Superior temporal gyrus (tissue), 1 donor: ENCODE measurements at regions not wholly inside any gene's neighbourhood (a gene's known extent, or its start where the extent isn't known, plus 50 kb on each side); places are given as distances from the start of the nearest gene placed in this dataset.

Experiments
- DNase-seq: peaks from one replicate; pipeline ENCODE4 v3.0.0-alpha.2; 2016; ENCODE audit errors: extremely low spot score

DNA sequence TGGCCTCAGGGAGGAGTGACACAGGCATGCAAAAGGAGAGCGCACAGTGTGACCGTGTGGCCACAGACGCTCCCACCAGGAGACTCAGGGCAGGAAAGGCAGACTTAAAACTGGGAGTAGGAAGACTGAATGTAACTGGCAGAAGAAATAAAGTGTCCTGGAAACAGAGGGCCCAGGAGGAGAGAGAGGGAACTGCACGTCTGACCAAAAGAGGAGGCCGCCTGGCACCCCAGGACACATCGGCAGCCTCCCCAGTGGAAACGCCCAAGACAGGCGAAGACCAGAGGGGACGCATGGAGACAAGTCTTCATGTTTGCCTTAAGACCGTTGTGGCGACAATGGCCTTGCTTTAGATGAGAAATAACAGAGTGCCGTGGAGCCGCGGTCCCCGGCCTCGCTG, 163.6 kb upstream of the ALKAL2 start:
- no peak for DNase-seq

DNA sequence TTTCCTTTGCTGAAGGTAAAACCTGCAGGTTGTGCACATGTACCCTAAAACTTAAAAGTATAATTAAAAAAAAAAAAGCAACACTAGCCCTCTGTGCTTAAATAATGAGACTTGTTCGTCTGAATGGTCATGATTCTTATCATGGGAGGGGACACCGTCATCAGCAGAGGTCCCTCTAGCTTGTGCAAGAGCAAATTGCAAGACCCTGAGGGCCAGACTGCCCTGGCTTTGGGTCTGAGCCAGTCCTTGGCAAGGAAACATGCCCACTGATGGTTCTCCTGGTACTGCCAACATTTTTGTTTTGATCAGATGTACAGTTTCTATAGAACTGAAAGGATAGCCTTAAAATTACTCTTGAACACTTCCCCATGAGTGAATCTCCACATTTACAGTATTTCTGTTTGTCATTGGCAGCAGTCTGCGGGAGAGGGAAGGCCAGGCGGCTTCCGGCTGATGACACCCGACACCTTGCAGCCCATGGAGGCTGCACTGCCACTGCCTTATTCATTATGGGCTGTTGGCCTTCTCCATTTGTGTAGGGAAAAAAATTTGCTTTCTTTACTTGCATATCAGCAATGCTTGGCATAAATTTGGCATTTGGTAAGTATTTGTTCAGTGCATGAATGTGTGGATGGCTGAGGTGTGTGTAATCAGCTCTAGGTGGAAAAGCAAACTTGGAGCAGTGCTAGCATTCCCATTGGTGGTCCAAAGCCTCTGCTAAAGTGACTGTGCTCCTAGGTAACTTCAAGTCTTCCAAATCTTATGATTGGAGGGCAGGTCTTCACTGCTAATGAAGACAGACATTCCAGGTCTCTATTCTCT, 161.6 kb upstream of the ALKAL2 start:
- DNase-seq = no peak

DNA sequence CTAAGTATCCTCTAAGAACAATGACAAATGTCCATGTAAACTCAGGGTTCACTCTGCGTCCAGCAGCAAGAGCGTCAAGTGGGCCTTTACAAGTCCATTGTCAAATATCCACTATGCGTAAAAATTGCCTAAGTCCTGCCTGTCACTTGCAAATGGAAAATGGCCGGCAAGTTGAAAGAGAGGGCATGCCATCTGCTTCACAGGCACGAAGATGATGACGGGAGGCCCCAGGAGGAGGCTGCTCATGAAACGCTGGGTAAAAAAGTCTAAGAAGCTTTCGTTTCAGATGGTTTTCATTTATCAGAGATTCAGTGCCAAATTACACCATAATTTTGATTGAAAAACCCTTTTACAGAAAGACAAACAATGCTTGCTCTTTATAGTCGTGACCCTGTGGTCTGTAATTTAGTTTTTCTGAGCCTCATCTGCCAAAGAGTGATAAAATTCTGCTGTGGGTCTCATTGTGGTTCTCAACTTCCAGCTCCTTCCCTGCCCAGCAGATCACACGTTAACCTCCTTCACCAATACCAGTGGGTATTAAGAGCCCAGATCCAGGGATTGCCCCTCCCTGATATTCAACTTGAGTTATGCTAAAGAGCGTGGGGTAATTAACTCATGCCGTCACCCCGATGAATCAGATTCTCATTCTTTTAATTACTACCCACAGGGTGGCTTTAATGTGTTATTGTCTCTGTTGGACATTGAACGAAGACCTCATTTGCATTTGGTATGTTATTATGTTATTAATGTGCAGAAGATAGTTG, 160.2 kb upstream of the ALKAL2 start:
- no peak for DNase-seq

DNA sequence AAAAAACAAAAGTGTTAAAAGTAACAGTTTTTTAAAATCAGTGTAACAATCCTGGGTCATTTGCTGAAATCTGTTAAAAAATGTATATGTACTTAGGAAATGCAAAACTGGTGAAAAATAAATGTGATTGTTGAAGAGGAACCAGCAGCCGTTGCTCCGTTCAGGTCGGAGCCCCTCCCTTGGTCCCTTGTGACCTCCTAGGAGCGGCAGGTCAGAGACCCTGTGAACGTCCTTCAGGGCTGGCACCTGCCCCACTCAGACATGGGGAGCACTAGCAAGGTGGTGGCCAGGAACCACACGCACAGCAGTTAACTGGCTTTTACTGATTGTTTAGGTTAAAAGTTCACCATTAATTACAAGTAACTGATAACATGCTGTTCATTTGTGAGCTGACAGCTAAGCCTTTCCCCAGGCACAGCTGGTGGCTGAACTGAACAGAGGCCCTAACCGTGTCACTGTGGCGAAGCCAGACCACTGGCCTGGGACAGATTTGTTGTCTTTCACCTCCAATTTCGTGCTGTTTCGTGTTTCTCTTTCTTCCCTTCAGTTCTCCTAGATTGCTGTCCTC, 159.2 kb upstream of the ALKAL2 start:
- no peak for DNase-seq

DNA sequence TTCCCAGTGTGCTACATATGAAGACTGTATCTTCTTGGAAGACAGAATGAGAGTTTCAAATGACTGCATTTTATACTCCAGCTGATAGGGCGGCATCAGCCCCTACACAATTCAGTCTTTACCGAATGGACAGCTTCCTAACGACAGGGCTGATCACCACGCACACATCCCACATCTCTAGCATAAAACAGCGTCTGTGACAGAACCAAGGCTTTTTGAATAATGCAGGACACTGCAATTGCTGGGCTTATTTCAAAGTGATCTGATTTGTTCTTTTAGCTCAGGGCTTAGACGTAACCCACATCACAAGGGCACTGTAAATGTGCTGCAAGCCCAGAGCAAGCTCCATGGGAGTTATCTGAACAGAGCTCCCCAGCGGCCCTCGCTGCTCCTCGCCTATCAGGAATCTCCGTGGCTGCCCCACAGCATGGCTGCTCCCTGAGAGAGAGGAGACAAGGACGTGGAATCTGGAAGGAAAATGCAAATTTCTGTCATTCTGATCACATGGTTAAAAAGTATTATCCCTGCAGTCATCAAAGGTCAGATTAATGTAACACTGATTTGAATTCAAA, 158.5 kb upstream of the ALKAL2 start:
- no peak for DNase-seq

DNA sequence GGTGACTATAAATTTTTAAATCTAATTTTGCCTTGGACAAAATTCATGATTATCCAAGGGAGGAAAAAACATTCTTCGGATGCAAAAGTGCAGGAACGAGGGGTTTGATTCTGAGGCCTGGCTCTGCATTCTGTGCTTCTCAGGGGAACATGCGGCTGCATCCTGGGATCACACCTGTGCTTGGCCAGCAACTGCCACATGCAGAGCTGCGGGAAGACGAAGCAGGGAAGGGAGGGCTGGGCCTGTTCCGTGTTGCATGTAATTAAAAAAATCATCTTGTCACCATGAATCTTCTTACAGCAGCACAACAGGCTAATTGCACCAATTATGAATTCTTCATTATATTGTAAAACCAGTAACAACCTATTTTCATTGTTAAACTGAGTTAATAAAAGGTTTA, 158.0 kb upstream of the ALKAL2 start:
- DNase-seq = no peak

DNA sequence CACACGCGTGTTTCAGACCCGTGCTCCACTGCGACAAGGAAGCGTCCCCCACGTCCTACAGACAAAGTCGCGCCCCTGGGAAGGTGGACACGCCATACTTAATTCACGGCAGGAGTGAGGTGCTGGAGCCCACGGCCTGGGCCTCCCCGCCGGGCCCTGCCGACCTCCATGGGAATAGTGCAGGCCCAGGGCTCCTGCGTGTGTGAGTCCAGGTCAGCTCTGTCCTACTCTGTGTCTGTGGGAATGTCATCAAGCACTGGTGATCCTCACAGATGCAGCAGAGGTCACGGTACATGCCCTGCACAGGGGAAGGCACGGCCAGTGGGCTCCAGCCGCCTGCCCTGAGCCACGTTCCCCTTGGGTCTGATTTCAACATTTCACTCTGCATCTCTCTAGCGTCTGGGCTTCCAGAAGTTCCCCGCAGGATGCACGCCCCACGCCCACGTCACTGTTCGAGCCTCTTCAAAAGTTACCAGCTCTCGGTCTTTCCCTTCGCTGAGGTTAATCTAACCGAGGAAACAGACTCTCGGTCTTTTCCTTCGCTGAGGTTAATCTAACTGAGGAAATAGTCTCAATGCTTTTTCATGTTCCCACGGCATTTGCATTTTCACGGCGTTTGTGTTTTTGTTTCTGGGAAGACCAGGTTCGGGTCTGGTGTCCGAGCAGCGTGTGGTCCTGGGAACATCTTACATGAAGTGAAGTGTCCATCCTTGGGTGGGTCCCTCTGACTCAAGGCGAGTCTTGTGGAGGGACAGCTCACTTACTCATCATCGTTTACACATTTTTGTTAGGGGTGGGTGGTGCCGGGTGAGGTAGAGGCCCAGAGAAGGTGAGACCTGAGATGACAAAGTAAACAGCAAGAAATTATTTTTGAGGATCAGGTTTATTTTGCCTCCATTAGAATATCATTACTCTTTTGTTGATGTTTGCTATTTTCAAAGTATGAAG, 157.3 kb upstream of the ALKAL2 start:
- DNase-seq = no peak

DNA sequence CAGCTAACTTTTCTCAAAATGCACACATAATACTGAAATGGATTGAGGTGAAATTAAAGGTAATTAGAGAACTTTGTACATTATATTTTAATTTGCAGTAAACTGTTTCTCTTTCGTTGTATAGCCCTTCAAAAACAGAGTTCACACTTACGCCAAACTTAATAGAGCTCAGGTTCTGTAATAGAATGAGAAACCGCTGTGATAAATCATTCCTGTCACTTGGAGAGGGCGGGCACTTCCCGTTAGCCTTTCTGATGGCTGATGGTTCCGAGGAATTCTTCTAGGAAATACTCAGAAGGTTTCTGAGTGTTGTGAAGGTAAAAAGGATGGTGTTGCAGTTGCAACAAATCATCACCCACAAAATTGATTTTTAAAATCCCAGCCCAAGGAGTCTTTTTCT, 155.8 kb upstream of the ALKAL2 start:
- no peak for DNase-seq

DNA sequence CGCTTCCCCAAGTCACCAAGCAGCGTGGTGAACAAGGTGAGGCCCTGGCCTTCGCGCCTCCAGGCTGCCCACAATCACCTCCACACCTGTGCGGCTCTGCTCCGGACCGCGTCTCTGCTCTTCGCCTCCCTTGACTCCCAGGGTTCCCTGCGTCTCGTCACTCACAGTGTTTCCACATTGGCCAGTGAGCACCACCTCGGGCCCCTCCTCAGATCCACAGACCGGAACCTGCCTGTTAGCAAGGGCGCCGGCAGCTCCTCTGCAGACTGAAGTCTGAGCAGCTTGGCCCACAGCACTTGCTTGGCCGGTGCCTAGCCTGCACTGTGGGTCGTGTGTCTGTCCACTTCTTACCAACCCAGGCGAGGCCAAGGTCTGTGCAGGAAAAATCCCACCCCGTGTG, 155.3 kb upstream of the ALKAL2 start:
- DNase-seq = no peak

DNA sequence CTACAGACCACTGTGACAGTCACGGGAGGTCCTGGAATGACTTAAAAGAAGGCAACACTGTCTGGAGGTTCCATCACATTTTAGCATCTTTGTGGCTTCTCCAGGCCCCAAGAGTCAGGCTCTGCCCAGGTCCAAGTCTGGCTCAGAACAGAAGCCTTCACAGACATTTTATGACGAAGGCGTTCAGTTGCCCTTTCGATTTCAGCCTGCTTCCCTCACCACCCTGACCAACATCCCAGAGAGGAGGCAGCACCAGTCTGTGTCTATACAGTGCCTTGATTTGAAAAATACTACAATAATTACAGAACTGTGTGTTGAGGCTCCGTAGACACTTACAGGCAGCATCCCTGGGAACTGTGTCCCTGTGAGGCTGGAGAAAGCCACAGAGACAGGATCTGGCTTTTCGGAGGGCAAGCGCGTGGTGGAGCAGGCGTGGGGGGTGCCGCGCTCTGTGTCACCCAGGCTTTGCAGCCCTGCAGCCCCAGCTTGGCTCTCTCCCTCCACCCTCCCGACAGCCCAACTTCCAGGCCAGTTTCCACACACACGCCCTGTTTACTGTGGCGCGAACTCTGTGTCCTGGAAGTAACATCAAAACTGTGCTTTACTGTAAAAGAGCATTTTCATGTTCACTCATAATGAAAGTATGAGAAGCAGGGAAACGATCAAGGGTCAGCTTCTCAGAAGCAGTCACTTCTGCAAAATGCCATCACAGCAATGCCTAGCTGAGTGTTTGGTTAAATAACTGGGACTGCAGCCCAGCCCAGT, 153.5 kb upstream of the ALKAL2 start:
- no peak for DNase-seq

DNA sequence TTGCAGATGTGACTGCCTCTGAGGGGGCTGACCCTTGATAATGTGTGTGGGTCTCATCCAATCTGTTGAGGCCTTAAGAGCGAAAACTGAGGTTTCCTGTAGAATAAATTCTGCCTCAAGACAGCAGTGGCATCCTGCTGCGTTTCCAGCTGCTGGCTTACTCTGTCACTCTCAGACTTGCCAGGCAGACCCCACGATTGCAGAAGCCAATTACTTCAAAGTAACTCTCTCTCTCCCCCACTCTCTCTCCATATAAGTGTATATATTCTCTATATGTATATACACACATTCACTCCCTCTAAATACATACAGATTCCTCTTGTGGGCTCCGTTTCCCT, 152.5 kb upstream of the ALKAL2 start:
- no peak for DNase-seq

DNA sequence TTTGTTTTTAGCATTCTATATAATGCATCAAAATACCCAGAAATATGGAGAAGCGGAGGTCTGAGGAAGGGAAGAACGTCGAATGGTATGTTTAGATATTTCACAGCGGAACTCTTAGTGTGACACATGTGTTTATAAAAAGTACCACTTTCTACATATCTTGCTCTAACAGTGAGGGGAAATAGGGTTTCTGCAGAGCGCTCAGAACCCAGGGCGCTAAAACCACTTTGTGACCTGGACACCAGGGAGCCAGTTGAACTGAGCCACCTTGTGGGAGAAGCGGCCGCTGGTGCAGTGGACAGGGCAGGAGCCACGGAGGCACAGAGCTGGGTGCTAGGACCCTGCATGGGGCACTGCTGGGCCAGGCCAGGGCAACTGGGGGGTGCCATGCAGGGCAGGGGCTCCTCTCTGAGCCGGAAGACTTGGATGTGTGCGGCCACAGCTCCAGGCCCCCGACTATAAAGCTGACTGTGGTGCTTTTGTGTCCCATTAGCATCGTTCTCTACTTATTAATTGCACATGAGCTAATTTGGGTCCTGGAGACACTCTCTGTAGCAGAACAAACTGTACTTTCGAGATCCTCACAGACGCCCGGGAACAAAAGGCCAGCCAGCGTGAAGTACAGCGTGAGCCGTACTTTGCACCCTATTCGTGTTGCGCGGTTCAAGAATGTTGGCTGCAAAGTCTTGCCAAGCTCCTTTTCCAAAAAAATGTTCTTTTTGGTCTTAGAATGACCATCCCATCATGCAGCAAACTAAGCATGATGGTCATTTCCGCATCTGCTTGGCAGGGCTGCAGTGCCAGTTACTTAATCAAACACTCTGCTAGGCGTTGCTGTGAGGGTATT, 151.9 kb upstream of the ALKAL2 start:
- peak; percentile 47 for DNase-seq

DNA sequence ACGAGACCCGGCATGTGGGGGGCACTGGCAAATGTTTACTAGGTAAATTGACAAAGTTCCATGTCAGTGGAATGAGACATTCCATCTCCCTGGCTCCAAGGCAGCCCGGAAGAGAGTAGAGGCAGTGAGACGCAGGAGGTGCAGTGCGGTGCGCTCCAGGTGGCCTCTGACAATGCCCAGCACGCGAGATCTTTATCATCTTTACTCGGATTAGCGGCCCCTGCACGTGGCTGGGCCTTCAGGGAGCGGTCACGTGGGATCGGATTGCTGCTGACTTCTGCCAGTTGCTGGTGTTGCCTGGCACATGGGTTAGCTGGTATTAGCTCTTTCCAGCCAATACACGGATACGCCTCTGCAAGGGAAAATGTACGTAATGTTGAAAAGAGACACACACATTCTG, 151.2 kb upstream of the ALKAL2 start:
- no peak for DNase-seq

DNA sequence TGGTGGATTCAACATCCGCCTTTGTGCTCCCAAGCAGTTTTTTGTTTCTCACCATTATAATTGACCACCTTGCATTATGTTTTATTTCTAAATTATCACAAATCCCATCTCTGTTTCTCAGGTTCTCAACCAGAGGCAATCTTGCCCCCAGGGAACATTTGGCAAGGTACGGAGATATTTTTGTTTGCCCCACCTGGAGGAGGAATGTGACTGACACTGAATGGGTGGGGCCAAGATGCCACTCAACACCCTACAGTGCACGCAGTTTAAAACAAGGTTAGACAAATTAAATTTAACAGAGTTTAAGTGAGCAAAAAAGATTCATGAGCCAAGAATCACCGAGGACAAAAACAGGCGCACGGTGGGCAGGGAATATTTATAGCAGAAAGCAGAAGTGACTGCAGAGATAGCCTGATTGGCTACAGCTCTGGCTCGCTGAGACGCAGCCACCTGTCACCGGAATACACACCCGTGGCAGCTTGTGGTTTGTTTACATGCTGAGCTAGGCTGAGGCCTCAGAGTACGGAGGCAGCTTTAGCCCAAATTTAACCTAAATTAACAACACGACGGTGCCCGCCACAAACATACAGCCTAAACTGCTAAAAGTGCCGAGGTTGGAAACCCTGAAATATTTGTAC, 150.0 kb upstream of the ALKAL2 start:
- no peak for DNase-seq

DNA sequence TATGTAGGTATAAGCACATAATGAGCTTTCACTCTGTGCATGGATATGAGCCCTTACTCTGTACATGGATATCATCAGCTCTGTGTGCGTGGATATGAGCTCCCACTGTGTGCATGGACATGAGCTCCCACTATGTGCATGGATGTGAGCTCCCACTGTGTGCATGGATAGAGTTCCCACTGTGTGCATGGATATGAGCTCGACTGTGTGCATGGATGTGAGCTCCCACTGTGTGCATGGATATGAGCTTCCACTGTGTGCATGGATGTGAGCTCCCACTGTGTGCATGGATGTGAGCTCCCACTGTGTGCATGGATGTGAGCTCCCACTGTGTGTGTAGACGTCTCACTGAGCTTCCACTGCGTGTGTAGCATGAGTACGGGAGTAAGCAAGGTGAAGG, 149.3 kb upstream of the ALKAL2 start:
- no peak for DNase-seq

DNA sequence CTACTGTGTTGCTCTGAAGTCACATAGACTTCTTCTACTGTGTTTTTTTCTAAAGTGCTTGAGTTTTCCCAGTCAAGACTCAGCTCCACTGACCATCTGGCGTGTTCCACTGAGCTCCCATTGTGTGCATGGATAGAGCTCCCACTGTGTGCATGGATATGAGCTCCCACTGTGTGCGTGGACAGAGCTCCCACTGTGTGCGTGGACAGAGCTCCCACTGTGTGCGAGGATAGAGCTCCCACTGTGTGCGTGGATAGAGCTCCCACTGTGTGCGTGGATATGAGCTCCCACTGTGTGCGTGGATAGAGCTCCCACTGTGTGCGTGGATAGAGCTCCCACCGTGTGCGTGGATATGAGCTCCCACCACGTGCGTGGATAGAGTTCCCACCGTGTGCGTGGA, 148.3 kb upstream of the ALKAL2 start:
- no peak for DNase-seq

DNA sequence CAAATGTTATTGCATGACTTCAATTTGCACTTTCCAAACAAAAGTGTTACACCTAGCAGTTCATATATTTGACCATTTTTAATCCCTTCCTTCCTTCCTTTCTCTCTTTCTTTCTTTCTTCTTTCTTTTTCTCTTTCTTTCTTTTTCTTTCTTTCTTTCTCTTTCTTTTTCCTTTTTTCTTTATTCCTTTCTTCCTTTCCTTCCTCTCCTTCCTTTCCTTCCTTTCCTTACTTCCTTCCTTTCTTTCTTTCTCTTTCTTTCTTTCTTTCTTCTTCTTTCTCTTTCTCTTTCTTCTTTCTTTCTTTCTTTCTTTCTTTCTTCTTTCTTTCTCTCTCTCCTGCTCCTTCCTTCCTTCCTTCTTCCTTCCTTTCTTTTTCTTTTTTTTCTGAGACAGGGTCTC, 146.7 kb upstream of the ALKAL2 start:
- DNase-seq = no peak

DNA sequence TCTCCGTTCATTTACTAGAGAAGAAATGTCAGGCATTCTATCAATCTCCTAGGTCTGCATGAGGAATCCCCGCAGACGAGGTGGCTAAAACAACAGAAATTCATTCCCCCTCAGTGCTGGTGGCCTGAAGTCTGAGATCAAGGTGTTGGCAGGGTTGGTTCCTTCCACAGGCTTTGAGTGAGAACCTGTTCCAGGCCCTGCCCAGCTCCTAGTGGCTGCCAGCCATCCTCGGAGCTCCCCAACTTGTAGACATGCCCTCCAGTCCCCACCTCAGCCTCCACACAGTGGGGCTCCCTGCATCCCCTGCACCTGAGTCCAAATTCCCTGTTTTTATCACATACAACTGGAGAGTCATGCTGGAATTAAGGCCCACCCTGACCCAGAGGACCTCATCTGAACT, 145.3 kb upstream of the ALKAL2 start:
- no peak for DNase-seq

DNA sequence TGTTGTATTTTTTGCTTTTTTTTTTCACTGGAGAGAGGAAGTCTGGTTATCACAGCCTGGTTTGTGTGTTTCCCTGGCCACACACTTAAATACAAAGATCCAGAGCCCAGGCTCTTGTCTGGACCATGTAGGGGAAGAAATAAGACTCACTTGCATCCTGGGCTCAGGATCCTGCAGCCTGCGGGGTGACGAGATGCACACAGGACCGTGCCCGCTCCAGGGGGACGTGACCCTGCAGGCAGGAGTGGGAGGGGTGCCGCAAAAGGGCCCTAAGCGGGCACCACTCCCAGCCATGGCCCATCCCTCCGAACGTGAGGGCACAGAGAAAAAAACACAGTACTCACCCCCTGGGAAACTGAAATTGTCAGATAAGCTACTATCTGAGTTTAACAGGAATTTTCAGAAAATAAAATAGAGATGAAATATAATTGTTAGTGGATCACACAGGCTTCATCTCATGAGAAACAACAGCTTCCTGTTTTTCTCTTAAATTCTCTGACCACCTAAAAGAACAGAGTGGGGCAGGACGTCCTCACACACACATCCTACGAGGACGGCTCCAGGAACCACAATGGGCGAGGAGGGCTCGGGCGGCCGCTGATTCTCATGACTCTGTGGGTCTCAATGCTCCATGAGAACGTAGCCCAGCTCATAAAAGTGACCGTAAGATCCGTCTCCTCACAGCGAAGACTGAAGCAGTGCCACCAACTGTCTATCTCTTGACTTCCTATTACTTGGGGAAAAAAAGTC, 142.6 kb upstream of the ALKAL2 start:
- DNase-seq = no peak
